Astrocyte of the spinal cord (primary cell): ENCODE measurements at regions not wholly inside any gene's neighbourhood (a gene's known extent, or its start where the extent isn't known, plus 50 kb on each side); places are given as distances from the start of the nearest gene placed in this dataset.

Source experiments
- DNase-seq: peaks from one replicate; pipeline ENCODE4 v3.0.0; 2011; ENCODE audit warnings: low read depth, low spot score
- H3K4me3 ChIP-seq: 2 replicates; pipeline ENCODE4 v1.5.1; 2011; ENCODE audit warnings: low read depth, mild to moderate bottlenecking, low read length, moderate library complexity
- in situ Hi-C: cut with HindIII; loops from 2 replicates; pipeline ENCODE4 v1.10.0; 2017; ENCODE audit warnings: low sequenced_read_pairs
- TF ChIP-seq, protein P1 (sequence below): IDR thresholded peaks from 2 replicates; pipeline ENCODE4 v1.5.1; 2012; ENCODE audit warnings: low read depth, mild to moderate bottlenecking, low read length, inconsistent platforms

DNA sequence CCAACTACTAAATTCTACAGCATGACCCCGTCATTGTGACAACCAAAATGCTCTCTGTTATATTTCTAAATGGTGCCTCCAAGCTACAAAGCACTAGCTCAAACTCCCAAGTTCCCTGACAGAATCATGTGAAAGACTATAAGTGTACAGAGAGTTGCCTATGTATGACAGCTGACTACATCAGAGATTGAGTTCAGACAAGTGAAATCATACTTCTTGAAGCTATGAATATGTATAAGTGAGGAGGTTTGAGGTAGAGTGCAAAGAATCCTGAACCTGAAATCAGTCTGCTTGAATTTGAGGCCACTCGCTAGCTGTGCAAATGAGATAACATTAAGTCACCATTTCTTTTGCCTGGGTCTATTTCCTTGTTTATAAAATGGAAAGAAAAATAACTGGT lies 63.9 kb upstream of the TP63 start:
- no peak for DNase-seq
- no peak overlapping the region for H3K4me3 ChIP-seq
- in situ Hi-C loops, result no loop called here
- TF ChIP-seq, protein P1, sequence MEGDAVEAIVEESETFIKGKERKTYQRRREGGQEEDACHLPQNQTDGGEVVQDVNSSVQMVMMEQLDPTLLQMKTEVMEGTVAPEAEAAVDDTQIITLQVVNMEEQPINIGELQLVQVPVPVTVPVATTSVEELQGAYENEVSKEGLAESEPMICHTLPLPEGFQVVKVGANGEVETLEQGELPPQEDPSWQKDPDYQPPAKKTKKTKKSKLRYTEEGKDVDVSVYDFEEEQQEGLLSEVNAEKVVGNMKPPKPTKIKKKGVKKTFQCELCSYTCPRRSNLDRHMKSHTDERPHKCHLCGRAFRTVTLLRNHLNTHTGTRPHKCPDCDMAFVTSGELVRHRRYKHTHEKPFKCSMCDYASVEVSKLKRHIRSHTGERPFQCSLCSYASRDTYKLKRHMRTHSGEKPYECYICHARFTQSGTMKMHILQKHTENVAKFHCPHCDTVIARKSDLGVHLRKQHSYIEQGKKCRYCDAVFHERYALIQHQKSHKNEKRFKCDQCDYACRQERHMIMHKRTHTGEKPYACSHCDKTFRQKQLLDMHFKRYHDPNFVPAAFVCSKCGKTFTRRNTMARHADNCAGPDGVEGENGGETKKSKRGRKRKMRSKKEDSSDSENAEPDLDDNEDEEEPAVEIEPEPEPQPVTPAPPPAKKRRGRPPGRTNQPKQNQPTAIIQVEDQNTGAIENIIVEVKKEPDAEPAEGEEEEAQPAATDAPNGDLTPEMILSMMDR, result no peak

DNA sequence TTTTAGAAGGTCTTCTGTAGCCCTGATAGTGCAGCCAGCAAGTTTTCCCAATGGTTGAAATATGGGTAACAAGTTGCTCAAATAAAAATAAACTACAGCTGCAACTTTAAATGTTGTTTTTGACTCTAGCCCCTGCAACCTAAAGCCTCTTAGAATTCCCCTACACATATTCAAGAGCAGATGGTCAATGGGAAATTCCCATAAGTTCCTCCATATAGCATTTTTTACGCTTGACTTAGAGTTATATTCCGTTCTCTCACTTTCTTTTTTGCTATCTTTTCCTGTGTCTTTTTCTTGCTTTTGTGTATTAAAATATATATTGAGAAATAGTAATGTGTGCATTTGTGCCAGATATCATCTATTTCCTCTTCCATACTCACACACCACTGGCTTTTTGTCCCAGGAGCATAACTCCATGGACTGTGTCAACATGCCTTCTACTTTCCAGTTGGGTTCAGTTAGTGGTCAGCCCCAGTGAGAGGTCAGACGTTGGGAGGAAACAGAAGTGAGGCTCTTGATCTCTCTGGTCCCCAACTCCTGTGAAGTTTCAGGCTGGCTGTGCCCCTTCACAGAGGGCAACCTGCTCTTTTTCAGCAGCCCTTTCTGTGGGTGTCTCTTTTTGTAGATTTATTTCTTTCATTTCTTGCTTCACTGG lies 63.3 kb upstream of the TP63 start:
- no peak overlapping the region for H3K4me3 ChIP-seq
- no peak for DNase-seq
- in situ Hi-C loops, result no loop called here
- TF ChIP-seq, protein P1, result no peak

DNA sequence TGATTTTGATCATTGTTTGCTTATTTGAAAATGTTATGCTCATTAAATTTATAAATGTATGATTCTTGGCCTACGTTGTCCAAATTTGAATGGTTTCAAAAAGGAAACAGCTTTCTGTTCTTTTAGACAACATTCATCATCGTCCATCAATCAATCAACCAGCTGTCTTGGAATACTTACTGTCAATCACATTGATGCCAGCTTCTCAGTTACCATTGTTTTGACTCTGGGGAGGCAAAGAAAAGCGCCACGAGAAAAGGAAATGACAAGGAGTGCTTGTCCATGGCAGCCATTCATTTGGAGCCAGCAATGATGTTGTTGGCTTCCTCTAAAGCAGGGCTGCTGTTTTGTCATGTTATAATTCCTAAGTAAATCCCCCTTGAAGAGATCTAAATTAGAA lies 62.2 kb upstream of the TP63 start:
- no peak overlapping the region for H3K4me3 ChIP-seq
- no peak for DNase-seq
- in situ Hi-C loops, result no loop called here
- TF ChIP-seq, protein P1, result no peak

DNA sequence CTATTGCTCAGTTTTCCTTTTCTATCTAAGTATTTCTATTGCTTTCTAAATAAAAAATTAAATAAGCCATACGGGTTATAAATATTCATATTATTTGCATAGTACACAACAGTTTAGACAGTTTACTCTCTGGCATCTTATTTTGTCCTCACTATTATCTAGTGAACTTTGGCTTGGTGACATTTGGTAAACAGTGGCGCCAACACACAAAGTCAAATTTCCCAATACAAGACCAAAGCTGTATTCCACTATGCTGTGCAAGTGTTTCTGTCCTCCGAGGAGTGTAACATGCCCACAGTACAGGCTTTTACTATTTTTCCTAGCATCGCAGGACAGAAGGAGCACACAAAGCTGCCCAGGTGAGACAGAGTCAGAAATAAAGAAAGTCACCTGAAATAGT lies 61.7 kb upstream of the TP63 start:
- DNase-seq, result no peak
- TF ChIP-seq, protein P1, result no peak
- in situ Hi-C loops, result no loop called here
- H3K4me3 ChIP-seq, result no peak overlapping the region

DNA sequence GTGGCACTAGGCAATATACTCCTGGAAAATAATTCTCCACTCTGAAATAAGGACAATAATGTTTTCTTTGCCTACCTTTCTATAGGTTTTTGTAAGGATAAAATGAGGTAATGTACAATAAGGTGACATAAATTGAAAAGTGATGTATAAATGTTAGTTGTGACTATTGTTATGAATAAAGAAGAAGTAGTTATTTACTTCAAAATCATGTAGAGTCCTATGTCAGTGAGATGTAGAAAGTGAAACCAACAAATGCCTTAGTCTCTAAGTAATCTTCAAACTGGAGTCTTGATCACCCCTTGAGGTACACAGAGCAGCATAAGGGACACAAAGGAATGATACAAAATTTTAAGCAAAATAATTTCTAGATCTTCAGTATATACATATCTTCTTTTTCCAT lies 60.3 kb upstream of the TP63 start:
- in situ Hi-C loops, result no loop called here

DNA sequence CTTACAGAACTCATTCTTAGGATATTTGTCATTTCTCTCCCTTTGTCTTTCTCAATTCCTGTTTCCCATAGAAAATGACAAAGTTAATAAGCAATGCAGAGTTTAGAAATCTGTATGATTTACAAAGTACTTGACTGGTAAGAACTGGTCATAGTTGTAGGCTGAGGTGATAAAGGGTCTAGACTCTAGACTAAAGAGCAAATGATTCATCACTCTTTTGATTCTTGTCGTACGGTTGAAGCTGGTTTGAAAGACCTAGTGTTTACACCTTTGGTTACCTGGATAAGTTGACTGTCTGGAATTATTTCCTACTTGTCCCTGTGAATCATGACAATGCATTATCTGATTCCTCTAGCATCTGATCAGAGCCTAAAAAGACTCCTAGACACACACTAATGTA lies 58.9 kb upstream of the TP63 start:
- TF ChIP-seq, protein P1, result no peak
- no peak overlapping the region for H3K4me3 ChIP-seq
- in situ Hi-C loops, result no loop called here
- DNase-seq, result no peak

More for the DNA sequence above, 60.3 kb upstream of the TP63 start:
- TF ChIP-seq, protein P1, result no peak
- no peak overlapping the region for H3K4me3 ChIP-seq
- DNase-seq, result peak; percentile 9
